Transverse colon (tissue), 4 donors: ENCODE measurements at regions not wholly inside any gene's neighbourhood (a gene's known extent, or its start where the extent isn't known, plus 50 kb on each side); places are given as distances from the start of the nearest gene placed in this dataset.

Source experiments
- CTCF ChIP-seq, 5 experiments: fragments of 200-600 bp in 3 of 5; fragments of 450-650 bp in 2 of 5; sonication (generic) in 3 of 5; IDR thresholded peaks; 1 replicate in 2 of 5; 2 replicates in 3 of 5; pipeline ENCODE4 v1.5.1; 2016 to 2017; ENCODE audit warnings: antibody characterized with exemption in 5 of 5, inconsistent platforms in 3 of 5, mild to moderate bottlenecking in 2 of 5, moderate library complexity in 1 of 5
- EP300 ChIP-seq: sonication (generic); formaldehyde crosslinking; IDR thresholded peaks from one replicate; pipeline ENCODE4 v1.6.1; 2017; ENCODE audit warnings: antibody characterized with exemption, low read depth
- POLR2A ChIP-seq: fragments of 450-650 bp; IDR thresholded peaks from one replicate; pipeline ENCODE4 v1.6.1; 2016; ENCODE audit warnings: antibody characterized with exemption, mild to moderate bottlenecking, moderate library complexity
- POLR2AphosphoS5 ChIP-seq, 3 donors: sonication (generic); formaldehyde crosslinking; IDR thresholded peaks; one replicate each; pipeline ENCODE4 v1.6.1; 2016; ENCODE audit warnings: antibody characterized with exemption in 3 of 3

GRCh38 chr11:70763606-70764005 is 365.3 kb downstream of the CTTN start:
- TF ChIP-seq CTCF (IDR thresholded peaks at IDR 0.05) (no peak), POLR2A (no peak), POLR2AphosphoS5 (IDR thresholded peaks at IDR 0.05) (no peak), EP300 (no peak)
